Neutrophil (primary cell): ENCODE measurements at regions not wholly inside any gene's neighbourhood (a gene's known extent, or its start where the extent isn't known, plus 50 kb on each side); places are given as distances from the start of the nearest gene placed in this dataset.

Experiments
- H3K27ac ChIP-seq: fragments of 200-600 bp; sonication (generic); 2 replicates; pipeline ENCODE4 v1.5.1; 2016; ENCODE audit warnings: mild to moderate bottlenecking, moderate library complexity
- H3K27me3 ChIP-seq: fragments of 200-600 bp; sonication (generic); 2 replicates; pipeline ENCODE4 v1.6.0; 2016; ENCODE audit warnings: mild to moderate bottlenecking
- H3K36me3 ChIP-seq: fragments of 200-600 bp; sonication (generic); 2 replicates; pipeline ENCODE4 v1.5.1; 2017
- H3K4me1 ChIP-seq, 2 experiments: fragments of 200-600 bp in 1 of 2; sonication (generic) in 1 of 2; 1 replicate in 1 of 2; 2 replicates in 1 of 2; pipeline versions ENCODE4 v1.5.1 to v1.6.1; 2013 to 2016; ENCODE audit warnings: low read depth in 1 of 2, low read length in 1 of 2, mild to moderate bottlenecking in 1 of 2, moderate library complexity in 1 of 2; ENCODE audit not compliant: control insufficient read depth in 1 of 2, insufficient read depth in 1 of 2
- H3K4me3 ChIP-seq, 2 experiments: fragments of 200-600 bp in 1 of 2; sonication (generic) in 1 of 2; 1 replicate in 1 of 2; 2 replicates in 1 of 2; pipeline ENCODE4 v1.5.1; 2013 to 2016; ENCODE audit warnings: low read depth in 1 of 2, low read length in 1 of 2, mild to moderate bottlenecking in 1 of 2, moderate library complexity in 1 of 2
- H3K9me3 ChIP-seq: fragments of 200-600 bp; sonication (generic); 2 replicates; pipeline ENCODE4 v1.5.1; 2016
- CTCF ChIP-seq: fragments of 200-600 bp; sonication (generic); IDR thresholded peaks from 2 replicates; pipeline ENCODE4 v1.5.1; 2016; ENCODE audit warnings: antibody characterized with exemption

DNA sequence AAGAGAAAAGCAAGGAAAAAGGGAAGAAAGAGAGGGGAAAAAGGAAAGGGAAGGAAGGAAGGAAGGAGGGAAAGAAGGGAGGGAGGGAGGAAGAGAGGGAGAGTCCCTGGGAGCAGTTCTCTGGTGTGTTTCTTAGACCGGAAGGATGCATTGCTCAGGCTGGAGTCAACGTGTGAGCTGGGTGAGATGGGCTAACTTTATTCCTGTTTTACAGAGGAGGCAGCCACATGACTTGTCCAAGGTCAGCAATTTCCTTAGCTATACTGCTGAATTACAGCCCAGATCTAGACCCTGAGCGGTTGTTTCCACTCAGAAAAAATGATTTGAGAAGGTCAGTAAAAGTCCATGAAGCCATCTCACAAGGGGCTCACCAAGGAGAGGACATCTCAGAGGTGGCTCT, 86.6 kb upstream of the APCDD1 start:
- Histone ChIP-seq H3K36me3 (no peaks in the 10 kb centered on the region), H3K4me1 (peaks cover 9 to 15% of the 10 kb centered on the region in 2 experiments), H3K27ac (no peak overlapping the region), H3K9me3 (peaks cover under 1% of the 10 kb centered on the region), H3K27me3 (no peaks in the 10 kb centered on the region), H3K4me3 (no peak overlapping the region)
- TF ChIP-seq CTCF: no peak

- Histone ChIP-seq H3K4me1 (peaks cover 9 to 15% of the 10 kb centered on the region in 2 experiments), H3K9me3 (no peaks in the 10 kb centered on the region), H3K27ac (no peak overlapping the region), H3K4me3 (no peak overlapping the region), H3K36me3 (no peaks in the 10 kb centered on the region), H3K27me3 (no peaks in the 10 kb centered on the region)
- TF ChIP-seq CTCF: no peak
These were observed 85.7 kb upstream of the APCDD1 start for GRCh38 chr18:10368456-10369453.

GRCh38 chr18:10370716-10371115, 83.7 kb upstream of the APCDD1 start:
- no peaks in the 10 kb centered on the region for H3K9me3 ChIP-seq
- no peaks in the 10 kb centered on the region for H3K27me3 ChIP-seq
- TF ChIP-seq CTCF: no peak
- H3K4me3 ChIP-seq: no peak overlapping the region
- no peak overlapping the region for H3K27ac ChIP-seq
- no peaks in the 10 kb centered on the region for H3K36me3 ChIP-seq
- peaks cover 9 to 15% of the 10 kb centered on the region in 2 experiments for H3K4me1 ChIP-seq

DNA sequence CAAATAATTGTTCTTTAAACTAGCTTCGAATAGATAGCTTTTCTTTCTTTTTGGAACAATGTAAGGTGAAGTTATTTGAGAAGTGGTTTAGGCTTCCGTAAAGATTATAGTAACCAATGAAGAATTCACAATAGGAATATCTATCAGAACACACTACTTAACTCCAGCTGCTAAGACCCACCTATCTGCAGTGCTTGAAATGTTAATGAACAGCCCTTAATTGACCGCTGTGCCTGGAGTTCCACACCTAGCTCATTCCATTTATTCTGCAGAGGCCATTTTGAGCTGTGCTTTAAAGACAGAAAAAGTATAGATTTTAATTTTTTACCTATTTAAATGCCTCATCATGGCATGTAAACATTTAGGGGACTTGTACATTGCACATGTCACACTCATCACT, 83.3 kb upstream of the APCDD1 start:
- no peak for TF ChIP-seq CTCF

DNA sequence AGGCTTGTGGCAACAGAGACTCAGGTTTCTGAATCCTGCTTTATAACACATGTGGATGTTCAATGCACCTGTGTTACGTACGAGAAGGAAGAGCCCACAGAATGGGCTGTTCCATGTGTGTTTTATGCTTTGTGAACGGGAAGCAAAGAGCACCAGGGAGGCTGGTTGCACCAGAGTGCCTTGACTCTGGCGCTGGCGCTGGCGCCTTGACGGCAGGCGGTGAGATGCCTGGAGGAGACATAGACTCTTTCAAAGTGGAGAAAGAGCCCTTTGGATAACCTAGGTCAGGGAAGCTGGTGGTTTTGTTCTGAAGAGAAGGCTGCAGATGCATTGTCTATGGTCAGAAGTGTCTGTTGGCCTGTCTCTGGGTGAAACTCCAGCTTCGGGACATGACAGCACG, 80.2 kb upstream of the APCDD1 start:
- H3K27me3 ChIP-seq: no peaks in the 10 kb centered on the region
- no peaks in the 10 kb centered on the region for H3K36me3 ChIP-seq
- H3K4me1 ChIP-seq: peaks cover 0 to 7% of the 10 kb centered on the region in 2 experiments
- no peak for TF ChIP-seq CTCF
- no peak overlapping the region for H3K4me3 ChIP-seq
- no peak overlapping the region for H3K27ac ChIP-seq
- no peaks in the 10 kb centered on the region for H3K9me3 ChIP-seq

More for the DNA sequence above, 83.3 kb upstream of the APCDD1 start:
- Histone ChIP-seq H3K36me3 (no peaks in the 10 kb centered on the region), H3K27me3 (no peaks in the 10 kb centered on the region), H3K4me1 (peaks cover 9 to 15% of the 10 kb centered on the region in 2 experiments), H3K4me3 (no peak overlapping the region), H3K9me3 (no peaks in the 10 kb centered on the region), H3K27ac (no peak overlapping the region)
